ENCODE measurements at regions not wholly inside any gene's neighbourhood (a gene's known extent, or its start where the extent isn't known, plus 50 kb on each side); places are given as distances from the start of the nearest gene placed in this dataset.

DNA sequence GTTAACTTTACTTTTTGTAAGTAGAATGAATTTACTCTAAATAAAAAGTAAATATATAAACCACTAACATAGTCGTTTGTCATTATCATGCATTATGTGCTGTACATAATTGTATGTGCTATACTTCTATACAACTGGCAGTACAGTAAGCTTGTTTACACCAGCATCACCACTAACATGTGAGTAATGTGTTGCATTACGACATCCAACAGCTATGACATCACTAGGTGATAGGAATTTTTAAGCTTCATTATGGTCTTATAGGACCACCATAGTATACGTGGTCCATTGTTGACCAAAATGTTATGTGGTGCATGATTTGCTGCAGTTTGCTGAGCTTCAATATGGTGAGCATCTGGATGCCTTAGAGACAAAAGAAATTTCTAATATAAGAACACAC, 819.1 kb upstream of the GRAMD2B start:
- no CpG with 5 or more reads among the region's 3 CpGs for WGBS (ENCODE audit: insufficient coverage)

GRCh38 chr5:125607018-125607417, 816.2 kb upstream of the GRAMD2B start:
- no peak overlapping the region for H3K27ac ChIP-seq (ENCODE audit: low read length)
- WGBS (ENCODE audit: insufficient coverage) = 85% methylated on average over 2 of the region's 2 CpGs
- H3K9me3 ChIP-seq (replicated peaks; ENCODE audit: control insufficient read depth, low read depth, low read length) = no peaks in the 10 kb centered on the region
- H3K36me3 ChIP-seq (ENCODE audit: control insufficient read depth, insufficient read depth, low read length) = no peaks in the 10 kb centered on the region
- no peaks in the 10 kb centered on the region for H3K27me3 ChIP-seq (ENCODE audit: control insufficient read depth, insufficient read depth, low read length)
- no peak for DNase-seq
- H3K4me3 ChIP-seq (ENCODE audit: low read length) = no peak overlapping the region
- H3K4me1 ChIP-seq (ENCODE audit: control insufficient read depth, insufficient read depth, low read length) = peaks cover under 1% of the 10 kb centered on the region

More for the DNA sequence above, 819.1 kb upstream of the GRAMD2B start:
- H3K4me3 ChIP-seq (ENCODE audit: low read length) = no peak overlapping the region
- no peak for DNase-seq
- H3K9me3 ChIP-seq (replicated peaks; ENCODE audit: control insufficient read depth, low read depth, low read length) = no peaks in the 10 kb centered on the region
- H3K27me3 ChIP-seq (ENCODE audit: control insufficient read depth, insufficient read depth, low read length) = no peaks in the 10 kb centered on the region
- no peak overlapping the region for H3K27ac ChIP-seq (ENCODE audit: low read length)
- no peaks in the 10 kb centered on the region for H3K36me3 ChIP-seq (ENCODE audit: control insufficient read depth, insufficient read depth, low read length)
- no peaks in the 10 kb centered on the region for H3K4me1 ChIP-seq (ENCODE audit: control insufficient read depth, insufficient read depth, low read length)

GRCh38 chr5:125609011-125609410, 814.2 kb upstream of the GRAMD2B start:
- no peaks in the 10 kb centered on the region for H3K36me3 ChIP-seq (ENCODE audit: control insufficient read depth, insufficient read depth, low read length)
- H3K4me3 ChIP-seq (ENCODE audit: low read length) = no peak overlapping the region
- no peak overlapping the region for H3K27ac ChIP-seq (ENCODE audit: low read length)
- no peaks in the 10 kb centered on the region for H3K9me3 ChIP-seq (replicated peaks; ENCODE audit: control insufficient read depth, low read depth, low read length)
- H3K4me1 ChIP-seq (ENCODE audit: control insufficient read depth, insufficient read depth, low read length) = peaks cover 6% of the 10 kb centered on the region
- H3K27me3 ChIP-seq (ENCODE audit: control insufficient read depth, insufficient read depth, low read length) = no peaks in the 10 kb centered on the region
- no CpG with 5 or more reads among the region's 1 CpG for WGBS (ENCODE audit: insufficient coverage)
- DNase-seq = no peak

DNA sequence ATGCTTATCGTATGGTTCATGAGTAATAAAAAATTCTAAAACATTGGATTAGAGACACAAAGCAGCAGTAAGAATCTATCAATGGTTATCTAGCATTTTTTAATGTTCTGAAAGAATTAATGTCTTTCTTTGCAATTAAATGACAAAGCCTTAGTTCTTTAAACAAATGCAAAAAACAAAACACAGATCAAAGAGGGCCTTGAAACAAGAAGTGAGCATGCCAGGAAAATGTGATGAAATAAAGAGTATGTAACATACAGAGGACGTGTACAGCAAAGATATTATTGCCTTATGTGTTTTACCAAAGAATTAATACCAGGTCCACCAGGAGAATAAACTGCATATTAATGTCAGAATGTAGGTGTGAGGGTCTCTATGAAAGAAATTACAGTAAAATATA, 812.3 kb upstream of the GRAMD2B start:
- H3K4me1 ChIP-seq (ENCODE audit: control insufficient read depth, insufficient read depth, low read length) = peaks cover 6% of the 10 kb centered on the region
- H3K36me3 ChIP-seq (ENCODE audit: control insufficient read depth, insufficient read depth, low read length) = no peaks in the 10 kb centered on the region
- no peak overlapping the region for H3K4me3 ChIP-seq (ENCODE audit: low read length)
- no peaks in the 10 kb centered on the region for H3K27me3 ChIP-seq (ENCODE audit: control insufficient read depth, insufficient read depth, low read length)
- DNase-seq = peak; percentile 47
- H3K27ac ChIP-seq (ENCODE audit: low read length) = no peak overlapping the region
- WGBS (ENCODE audit: insufficient coverage) = no CpG with 5 or more reads among the region's 2 CpGs
- H3K9me3 ChIP-seq (replicated peaks; ENCODE audit: control insufficient read depth, low read depth, low read length) = no peaks in the 10 kb centered on the region

DNA sequence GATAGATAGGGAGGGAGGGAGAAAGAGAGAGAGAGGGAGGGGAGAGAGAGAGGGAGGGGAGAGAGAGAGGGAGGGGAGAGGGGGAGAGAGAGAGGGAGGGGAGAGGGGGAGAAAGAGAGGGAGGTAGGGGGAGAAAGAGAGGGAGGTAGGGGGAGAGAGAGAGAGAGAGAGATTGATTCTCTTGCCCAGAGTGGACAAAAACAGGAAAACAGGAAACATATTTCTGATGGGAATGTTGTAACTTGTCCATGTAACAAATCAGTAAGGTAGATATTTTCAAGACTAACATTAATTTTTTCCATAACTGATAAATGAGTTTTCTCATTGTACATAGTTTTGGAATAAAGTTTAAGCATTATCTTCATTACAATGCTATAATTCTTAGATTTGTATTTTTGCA, 811.7 kb upstream of the GRAMD2B start:
- Histone ChIP-seq H3K4me1 (ENCODE audit: control insufficient read depth, insufficient read depth, low read length) (peaks cover 6% of the 10 kb centered on the region), H3K36me3 (ENCODE audit: control insufficient read depth, insufficient read depth, low read length) (no peaks in the 10 kb centered on the region), H3K4me3 (ENCODE audit: low read length) (no peak overlapping the region), H3K9me3 (replicated peaks; ENCODE audit: control insufficient read depth, low read depth, low read length) (no peaks in the 10 kb centered on the region), H3K27ac (ENCODE audit: low read length) (no peak overlapping the region), H3K27me3 (ENCODE audit: control insufficient read depth, insufficient read depth, low read length) (no peaks in the 10 kb centered on the region)
- no peak for DNase-seq

- no peaks in the 10 kb centered on the region for H3K9me3 ChIP-seq (replicated peaks; ENCODE audit: control insufficient read depth, low read depth, low read length)
- no peak overlapping the region for H3K4me3 ChIP-seq (ENCODE audit: low read length)
- 50% methylated on average over 6 of the region's 15 CpGs for WGBS (ENCODE audit: insufficient coverage)
- no peaks in the 10 kb centered on the region for H3K36me3 ChIP-seq (ENCODE audit: control insufficient read depth, insufficient read depth, low read length)
- peak overlapping the region; percentile 67 for H3K27ac ChIP-seq (ENCODE audit: low read length)
- H3K4me1 ChIP-seq (ENCODE audit: control insufficient read depth, insufficient read depth, low read length) = peaks cover 6% of the 10 kb centered on the region
- H3K27me3 ChIP-seq (ENCODE audit: control insufficient read depth, insufficient read depth, low read length) = no peaks in the 10 kb centered on the region
- peak; percentile 90 for DNase-seq
Observed at GRCh38 chr5:125612181-125612721, 811.0 kb upstream of the GRAMD2B start.

DNA sequence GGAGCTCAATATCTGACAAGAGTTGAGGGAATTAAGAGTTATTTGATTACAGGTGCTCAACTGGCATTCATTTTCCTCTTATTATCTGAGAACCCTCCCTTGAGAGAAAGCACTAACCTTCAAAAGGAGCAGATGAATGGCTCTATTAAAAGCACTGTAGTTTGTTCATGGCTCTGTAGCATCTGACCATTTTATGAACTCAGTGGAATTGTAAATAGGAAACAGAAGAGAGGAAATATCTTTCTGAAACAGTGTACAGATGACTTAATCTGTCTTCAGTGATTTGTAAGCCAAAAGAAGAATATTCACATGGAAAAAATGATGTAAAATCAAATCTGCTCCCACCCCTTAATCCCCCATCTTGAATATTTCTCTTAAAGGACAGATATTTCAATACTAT, 810.4 kb upstream of the GRAMD2B start:
- peak; percentile 91 for DNase-seq
- H3K27me3 ChIP-seq (ENCODE audit: control insufficient read depth, insufficient read depth, low read length) = no peaks in the 10 kb centered on the region
- H3K4me1 ChIP-seq (ENCODE audit: control insufficient read depth, insufficient read depth, low read length) = peaks cover 6% of the 10 kb centered on the region
- H3K27ac ChIP-seq (ENCODE audit: low read length) = peak overlapping the region; percentile 67
- no peaks in the 10 kb centered on the region for H3K36me3 ChIP-seq (ENCODE audit: control insufficient read depth, insufficient read depth, low read length)
- H3K9me3 ChIP-seq (replicated peaks; ENCODE audit: control insufficient read depth, low read depth, low read length) = no peaks in the 10 kb centered on the region
- no peak overlapping the region for H3K4me3 ChIP-seq (ENCODE audit: low read length)

DNA sequence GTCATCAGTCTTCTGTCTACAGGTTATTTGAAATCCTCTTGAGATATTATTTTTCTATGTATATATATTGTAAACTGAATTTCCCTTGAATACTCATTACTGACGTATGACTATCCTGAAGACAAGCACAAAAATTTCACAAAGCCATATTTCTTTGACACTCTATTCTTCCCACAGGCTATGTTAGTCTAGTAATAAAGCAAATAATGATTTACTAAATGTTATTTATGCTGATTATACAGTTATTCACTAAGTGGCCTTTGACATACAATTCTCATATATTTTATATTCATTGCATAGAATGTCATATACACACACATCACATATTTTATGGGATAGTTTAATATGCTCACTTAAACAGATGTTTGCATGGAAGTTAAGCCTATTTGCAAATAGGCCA, 793.0 kb upstream of the GRAMD2B start:
- Histone ChIP-seq H3K4me1 (ENCODE audit: control insufficient read depth, insufficient read depth, low read length) (no peaks in the 10 kb centered on the region), H3K36me3 (ENCODE audit: control insufficient read depth, insufficient read depth, low read length) (no peaks in the 10 kb centered on the region), H3K27ac (ENCODE audit: low read length) (no peak overlapping the region), H3K4me3 (ENCODE audit: low read length) (no peak overlapping the region), H3K27me3 (ENCODE audit: control insufficient read depth, insufficient read depth, low read length) (no peaks in the 10 kb centered on the region), H3K9me3 (replicated peaks; ENCODE audit: control insufficient read depth, low read depth, low read length) (no peaks in the 10 kb centered on the region)
- no CpG with 5 or more reads among the region's 1 CpG for WGBS (ENCODE audit: insufficient coverage)
- no peak for DNase-seq

GRCh38 chr5:125633523-125633922, 789.7 kb upstream of the GRAMD2B start:
- Histone ChIP-seq H3K4me3 (ENCODE audit: low read length) (no peak overlapping the region), H3K4me1 (ENCODE audit: control insufficient read depth, insufficient read depth, low read length) (no peaks in the 10 kb centered on the region), H3K27me3 (ENCODE audit: control insufficient read depth, insufficient read depth, low read length) (no peaks in the 10 kb centered on the region), H3K36me3 (ENCODE audit: control insufficient read depth, insufficient read depth, low read length) (no peaks in the 10 kb centered on the region), H3K9me3 (replicated peaks; ENCODE audit: control insufficient read depth, low read depth, low read length) (no peaks in the 10 kb centered on the region), H3K27ac (ENCODE audit: low read length) (no peak overlapping the region)
- no CpG with 5 or more reads among the region's 1 CpG for WGBS (ENCODE audit: insufficient coverage)
- no peak for DNase-seq

- Histone ChIP-seq H3K27ac (ENCODE audit: low read length) (no peak overlapping the region), H3K36me3 (ENCODE audit: control insufficient read depth, insufficient read depth, low read length) (no peaks in the 10 kb centered on the region), H3K27me3 (ENCODE audit: control insufficient read depth, insufficient read depth, low read length) (no peaks in the 10 kb centered on the region), H3K4me3 (ENCODE audit: low read length) (no peak overlapping the region), H3K4me1 (ENCODE audit: control insufficient read depth, insufficient read depth, low read length) (no peaks in the 10 kb centered on the region), H3K9me3 (replicated peaks; ENCODE audit: control insufficient read depth, low read depth, low read length) (no peaks in the 10 kb centered on the region)
- no peak for DNase-seq
- no CpG with 5 or more reads among the region's 1 CpG for WGBS (ENCODE audit: insufficient coverage)
Observed at GRCh38 chr5:125634216-125634835, 788.9 kb upstream of the GRAMD2B start.

DNA sequence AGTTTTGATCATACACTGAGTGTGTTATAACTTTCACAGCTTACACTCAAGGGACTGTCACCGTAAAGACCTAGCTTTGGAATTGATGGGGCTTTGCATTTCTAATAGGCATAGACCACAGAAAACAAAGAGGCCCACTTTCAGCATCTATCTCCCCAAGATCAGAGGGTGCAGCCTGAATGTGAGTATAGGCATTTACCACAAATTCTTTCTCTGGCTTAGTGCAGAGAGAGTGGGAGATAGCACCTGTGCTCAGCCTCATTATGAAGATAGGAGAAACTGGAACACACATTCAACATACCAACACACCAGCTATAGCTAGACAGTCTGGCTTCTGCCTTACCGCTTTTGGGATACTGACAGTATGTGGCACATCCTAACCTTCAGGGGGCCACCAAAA, 783.4 kb upstream of the GRAMD2B start:
- Histone ChIP-seq H3K36me3 (ENCODE audit: control insufficient read depth, insufficient read depth, low read length) (no peaks in the 10 kb centered on the region), H3K9me3 (replicated peaks; ENCODE audit: control insufficient read depth, low read depth, low read length) (peaks cover 5% of the 10 kb centered on the region), H3K27ac (ENCODE audit: low read length) (no peak overlapping the region), H3K4me1 (ENCODE audit: control insufficient read depth, insufficient read depth, low read length) (no peaks in the 10 kb centered on the region), H3K27me3 (ENCODE audit: control insufficient read depth, insufficient read depth, low read length) (no peaks in the 10 kb centered on the region), H3K4me3 (ENCODE audit: low read length) (no peak overlapping the region)
- no peak for DNase-seq
- no CpG with 5 or more reads among the region's 2 CpGs for WGBS (ENCODE audit: insufficient coverage)
